Germinal center (tissue), 1 donor: ENCODE measurements at regions not wholly inside any gene's neighbourhood (a gene's known extent, or its start where the extent isn't known, plus 50 kb on each side); places are given as distances from the start of the nearest gene placed in this dataset.
A peak's percentile ranks its signal among the peaks of the same experiment; 100 is the strongest.

ENCODE experiments used
- DNase-seq: peaks from one replicate; pipeline ENCODE4 v3.0.0; 2012; ENCODE audit warnings: mixed read lengths, low spot score

DNA sequence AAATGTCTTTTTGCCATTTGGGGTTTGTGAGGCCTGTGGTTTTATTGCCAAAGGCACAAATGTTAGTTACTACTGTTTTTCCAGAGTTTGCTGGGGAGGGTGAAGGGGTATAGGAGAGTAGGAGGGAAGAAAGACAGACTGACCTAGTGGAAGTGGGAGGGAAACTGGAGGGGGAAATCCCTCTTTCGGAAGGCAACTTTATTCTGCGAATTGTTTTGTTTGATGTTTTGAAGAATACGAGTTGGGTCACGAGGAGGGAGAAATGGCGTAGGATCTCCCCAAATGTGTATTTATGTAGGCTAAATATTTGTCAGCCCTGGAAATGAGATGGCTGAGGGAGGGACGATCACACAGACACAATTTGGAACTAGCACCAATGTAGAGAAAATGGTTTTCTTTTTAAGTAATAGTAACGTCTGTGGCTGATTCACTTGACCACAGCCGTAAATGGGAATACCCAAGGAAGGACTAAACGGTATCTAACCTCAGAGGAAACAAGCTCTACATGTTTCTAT, 172.3 kb downstream of the ICOS start:
- no peak for DNase-seq

- peak; percentile 7 for DNase-seq
Observed at GRCh38 chr2:204109681-204110080, 173.1 kb downstream of the ICOS start.

- DNase-seq, result no peak
Observed at GRCh38 chr2:204110338-204110741, 173.8 kb downstream of the ICOS start.

DNA sequence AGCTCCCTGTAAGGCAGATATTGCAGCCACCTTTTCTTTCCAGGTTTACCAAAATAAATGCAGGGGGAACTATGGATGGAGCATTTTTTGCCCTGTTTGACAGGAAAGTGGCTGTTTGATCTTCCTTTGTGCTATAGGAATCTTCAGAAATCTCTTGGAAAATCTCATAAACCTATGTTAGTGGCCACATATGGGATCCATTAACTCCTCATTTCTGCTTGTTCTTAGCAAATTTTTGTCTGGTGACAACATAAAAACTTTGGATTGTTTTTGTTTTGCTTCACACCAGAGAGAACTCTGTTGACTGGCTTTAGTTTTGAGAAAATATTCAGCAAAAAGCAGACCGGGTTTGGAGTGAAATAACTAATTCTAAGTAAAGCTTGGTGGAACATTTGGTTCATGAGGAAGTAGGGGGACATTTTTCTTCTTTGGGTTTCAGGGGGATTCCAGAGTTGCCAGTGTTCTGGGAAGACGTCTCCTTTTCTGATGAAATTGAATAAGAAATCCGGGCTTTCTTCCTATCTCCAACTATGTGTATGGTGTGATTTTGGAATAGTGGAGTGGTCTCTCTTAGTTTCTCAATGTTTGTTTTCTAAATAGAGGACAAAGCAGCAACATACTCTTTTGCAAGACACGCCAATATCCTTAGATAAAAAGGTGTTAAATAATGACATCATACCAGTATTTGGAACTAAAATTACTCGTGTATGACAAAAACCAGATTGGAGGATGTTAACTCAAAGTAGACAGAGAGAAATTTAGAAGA, 174.4 kb downstream of the ICOS start:
- DNase-seq, result no peak

GRCh38 chr2:204112084-204112770, 175.7 kb downstream of the ICOS start:
- no peak for DNase-seq

- no peak for DNase-seq
Observed at GRCh38 chr2:204114295-204115136, 178.0 kb downstream of the ICOS start.

GRCh38 chr2:204115137-204116056, 178.8 kb downstream of the ICOS start:
- DNase-seq, result no peak

DNA sequence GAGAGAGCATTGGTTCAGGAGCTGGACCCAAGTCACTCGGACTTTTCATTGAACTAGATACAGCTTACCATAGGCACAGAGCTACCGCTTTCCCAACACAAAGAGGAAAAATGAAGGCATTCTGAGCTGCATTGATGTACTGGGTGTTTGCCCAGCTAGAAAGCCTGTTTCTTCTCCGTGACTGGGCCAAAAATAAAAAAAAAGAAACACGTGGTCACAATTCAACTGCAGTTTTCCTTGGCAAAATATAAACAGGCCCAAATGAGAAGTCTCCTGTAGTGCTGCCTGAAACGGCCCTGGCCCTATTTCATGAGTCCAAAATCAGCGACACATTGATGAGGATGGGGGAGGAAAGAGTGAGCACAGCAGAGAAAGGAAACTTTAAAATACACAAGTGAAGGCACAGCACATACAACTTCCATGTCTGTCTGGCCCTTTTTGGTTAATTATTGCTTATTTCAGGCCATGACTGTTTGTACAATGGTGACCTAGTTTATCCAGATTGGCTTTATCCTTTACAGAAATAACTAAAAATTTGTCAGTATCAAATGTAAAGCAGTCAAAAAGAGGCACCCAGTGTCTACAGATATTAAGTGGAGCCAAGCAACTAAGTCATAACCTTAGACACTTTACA, 179.7 kb downstream of the ICOS start:
- DNase-seq, result no peak

DNA sequence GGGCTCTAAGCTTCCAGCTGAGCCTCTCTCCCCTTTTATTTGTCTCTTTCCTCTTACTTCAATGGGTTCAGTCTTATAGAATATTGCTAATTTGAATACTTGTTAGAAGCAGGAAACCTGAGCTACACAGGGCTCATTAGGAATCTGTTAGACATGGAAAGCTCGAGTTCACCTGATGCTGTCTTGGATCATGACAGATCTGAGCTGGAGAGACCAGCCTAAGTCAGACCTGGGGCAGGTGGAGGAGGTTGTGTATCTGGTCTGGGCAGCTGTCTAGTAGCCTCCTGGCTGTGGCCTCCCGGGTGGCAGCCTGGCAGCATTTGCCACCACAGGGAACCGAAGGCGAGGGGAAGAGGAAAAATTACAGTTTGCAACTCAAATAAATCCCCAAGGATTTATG, 185.9 kb downstream of the ICOS start:
- no peak for DNase-seq

GRCh38 chr2:204124140-204124750, 187.7 kb downstream of the ICOS start:
- DNase-seq, result no peak

DNA sequence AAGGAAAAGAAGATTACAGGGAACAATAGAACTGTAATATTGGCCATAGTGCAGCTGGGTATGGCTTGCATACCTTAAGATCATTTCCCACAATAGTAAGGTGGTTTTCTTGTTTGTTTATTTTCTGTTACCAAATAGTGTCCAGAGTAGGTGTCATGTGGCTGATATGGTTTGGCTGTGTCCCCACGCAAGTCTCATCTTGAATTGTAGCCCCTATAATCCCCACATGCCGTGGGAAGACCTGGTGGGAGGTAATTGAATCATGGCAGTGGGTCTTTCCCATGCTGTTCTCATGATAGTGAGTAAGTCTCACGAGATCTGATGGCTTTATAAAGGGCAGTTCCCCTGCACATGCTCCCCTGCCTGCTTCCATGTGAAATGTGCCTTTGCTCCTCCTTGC, 190.1 kb downstream of the ICOS start:
- DNase-seq, result no peak

- no peak for DNase-seq
Observed at GRCh38 chr2:204127238-204127637, 190.7 kb downstream of the ICOS start.

DNA sequence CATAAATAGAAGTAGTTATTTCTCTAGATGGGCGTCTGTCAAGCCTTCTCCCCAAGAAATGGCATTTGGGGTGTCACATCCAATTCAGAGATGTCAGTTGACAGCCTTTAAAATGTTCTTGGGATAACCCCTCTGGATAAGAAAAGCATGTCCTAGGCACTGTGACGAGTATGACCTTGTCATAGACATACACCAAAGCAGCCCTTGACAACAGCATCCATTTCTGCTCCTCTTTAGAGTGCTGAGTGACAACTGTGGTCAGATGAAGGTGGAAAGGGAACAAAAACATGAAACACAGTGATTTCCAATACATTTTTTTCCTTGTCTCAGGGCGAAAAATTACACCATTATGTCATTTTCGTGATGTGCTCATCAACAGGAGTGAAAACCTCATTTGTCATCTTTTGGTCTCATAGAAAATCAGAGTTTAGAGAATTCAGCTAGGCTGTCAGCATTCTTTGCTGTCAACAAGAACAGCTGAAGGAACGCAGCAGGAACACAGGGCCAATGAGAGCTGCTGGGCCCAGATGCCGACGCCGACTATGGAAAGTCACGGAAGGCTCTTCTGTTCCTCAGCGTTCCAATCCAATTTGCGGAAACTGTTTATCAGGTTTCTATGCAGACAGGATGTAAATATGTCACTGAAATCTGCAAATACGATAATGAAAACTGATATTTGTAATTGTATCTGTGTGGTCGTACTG, 193.2 kb downstream of the ICOS start:
- DNase-seq, result no peak

DNA sequence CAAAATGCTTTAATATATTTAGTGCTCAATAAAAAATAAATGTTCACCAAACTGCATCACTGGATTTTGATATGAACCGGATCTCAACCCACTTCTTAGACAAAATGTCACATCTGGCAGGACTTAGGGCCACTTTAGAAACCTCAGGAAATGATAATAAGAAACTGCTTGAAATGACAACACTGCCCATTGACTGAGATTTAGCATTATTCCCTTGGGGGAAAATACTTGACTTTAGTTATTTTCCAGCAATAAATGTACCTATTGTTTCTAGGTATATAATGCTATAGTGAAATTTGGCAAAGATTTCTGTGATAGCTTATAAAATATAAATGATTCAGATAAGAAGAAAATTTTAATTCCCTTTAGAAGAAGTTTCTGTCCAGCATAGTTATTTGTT, 195.1 kb downstream of the ICOS start:
- DNase-seq, result no peak

GRCh38 chr2:204133476-204133875, 196.9 kb downstream of the ICOS start:
- DNase-seq, result no peak

- DNase-seq, result no peak
Observed at GRCh38 chr2:204134421-204134820, 197.9 kb downstream of the ICOS start.

DNA sequence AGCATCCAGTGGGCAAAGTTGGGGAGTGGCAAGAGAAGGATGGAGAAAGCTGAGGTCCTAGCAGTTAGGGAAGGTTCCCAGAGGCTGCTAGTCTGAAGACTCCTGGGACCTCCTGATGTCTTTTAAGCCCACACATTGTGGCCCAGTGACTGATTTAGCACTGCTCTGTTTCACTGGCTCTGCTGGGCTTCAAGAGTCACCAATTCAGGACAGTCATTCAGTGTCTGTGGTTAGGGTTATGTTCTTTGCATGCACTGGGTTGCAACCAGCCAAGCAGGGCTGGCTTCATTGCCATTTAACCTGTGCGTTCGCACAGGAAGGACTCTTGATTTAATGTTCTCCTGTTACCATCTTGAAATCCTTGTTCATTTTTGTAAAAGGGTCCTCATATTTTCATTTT, 199.2 kb downstream of the ICOS start:
- DNase-seq, result no peak

- no peak for DNase-seq
Observed at GRCh38 chr2:204138206-204138605, 201.6 kb downstream of the ICOS start.

- no peak for DNase-seq
Observed at GRCh38 chr2:204140246-204140645, 203.7 kb downstream of the ICOS start.
